ENCODE measurements at regions not wholly inside any gene's neighbourhood (a gene's known extent, or its start where the extent isn't known, plus 50 kb on each side); places are given as distances from the start of the nearest gene placed in this dataset.

DNA sequence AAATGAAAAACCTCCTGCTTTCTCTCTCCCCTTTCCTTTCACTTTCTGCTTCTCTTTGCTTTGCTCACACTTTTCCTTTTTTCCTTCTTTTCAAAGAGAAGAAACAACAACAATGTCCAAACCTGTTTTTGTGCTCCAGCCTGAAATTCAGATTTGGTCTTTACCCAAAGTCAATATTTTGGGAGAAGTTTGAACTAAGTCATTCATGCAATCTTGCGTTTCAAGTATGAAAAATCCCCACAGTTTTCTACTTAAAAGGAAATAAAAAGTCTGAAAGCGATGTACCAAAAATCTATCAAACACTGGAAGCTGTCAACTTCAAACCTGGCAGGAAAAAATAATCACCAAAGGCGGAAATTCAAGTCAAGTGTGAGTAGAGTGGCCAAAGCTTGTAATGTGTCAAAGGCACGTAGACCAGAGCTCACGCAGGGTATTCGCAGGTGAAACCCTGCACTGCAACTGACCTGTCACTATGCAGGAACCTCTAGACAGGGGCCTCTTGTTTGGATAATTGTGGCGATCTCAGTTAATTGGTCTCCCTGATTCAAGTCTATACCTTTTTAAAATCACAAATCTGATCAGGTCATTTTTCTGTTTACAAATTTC lies 118.8 kb upstream of the GALNT15 start:
- Histone ChIP-seq H3K27me3 (no peaks in the 10 kb centered on the region), H3K9me3 (no peaks in the 10 kb centered on the region), H3K4me1 (peaks cover 0 to 85% (median 41%) of the 10 kb centered on the region in 4 donors), H3K36me3 (no peaks in the 10 kb centered on the region), H3K4me3 (peak overlapping the region; percentile 18 to 19), H3K27ac (peak overlapping the region; percentile 81 to 87)
- peak in 1 of 2 experiments; percentile 12 for TF ChIP-seq CTCF (IDR thresholded peaks at IDR 0.05)
- DNase-seq, result no peak
- intact Hi-C loops (cut with DNase I; ENCODE audit: low total_unique reads), result no loop called here

DNA sequence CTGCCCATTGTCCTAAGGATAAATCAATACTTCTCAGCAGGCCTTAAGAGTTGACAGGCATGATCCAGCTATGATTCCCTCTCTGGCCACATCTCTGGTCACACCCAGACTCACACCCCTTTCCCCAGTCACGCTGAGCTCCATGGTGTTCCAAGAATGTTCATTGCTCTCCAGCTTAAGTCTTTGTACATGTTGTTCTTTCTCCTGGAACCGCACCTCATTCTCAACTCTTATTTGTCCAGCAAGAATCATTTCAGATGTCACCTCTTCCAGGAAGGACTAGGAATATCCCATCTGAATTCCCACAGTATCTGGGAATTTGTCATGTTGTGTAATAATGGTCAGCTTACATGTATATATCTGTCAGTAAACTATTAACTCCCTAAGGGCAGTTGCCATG lies 118.3 kb upstream of the GALNT15 start:
- Histone ChIP-seq H3K4me1 (peaks cover 0 to 90% (median 45%) of the 10 kb centered on the region in 4 donors), H3K9me3 (no peaks in the 10 kb centered on the region), H3K4me3 (no peak overlapping the region), H3K27ac (peak overlapping the region; percentile 81 to 87), H3K27me3 (no peaks in the 10 kb centered on the region), H3K36me3 (no peaks in the 10 kb centered on the region)
- no peak for TF ChIP-seq CTCF (IDR thresholded peaks at IDR 0.05)
- peak; percentile 86 to 88 for DNase-seq
- intact Hi-C loops (cut with DNase I; ENCODE audit: low total_unique reads), result no loop called here

GRCh38 chr3:16058521-16058920 lies 116.0 kb upstream of the GALNT15 start:
- Histone ChIP-seq H3K27ac (peak overlapping the region; percentile 81 to 87), H3K9me3 (no peaks in the 10 kb centered on the region), H3K27me3 (no peaks in the 10 kb centered on the region), H3K4me1 (peaks cover 0 to 82% (median 49%) of the 10 kb centered on the region in 4 donors), H3K36me3 (no peaks in the 10 kb centered on the region), H3K4me3 (no peak overlapping the region)
- TF ChIP-seq CTCF (IDR thresholded peaks at IDR 0.05), result no peak
- no peak for DNase-seq
- intact Hi-C loops (cut with DNase I; ENCODE audit: low total_unique reads), result no loop called here

- Histone ChIP-seq H3K27me3 (no peaks in the 10 kb centered on the region), H3K9me3 (no peaks in the 10 kb centered on the region), H3K4me1 (peaks cover 0 to 76% (median 49%) of the 10 kb centered on the region in 4 donors), H3K36me3 (no peaks in the 10 kb centered on the region), H3K27ac (peak overlapping the region; percentile 81 to 87), H3K4me3 (no peak overlapping the region)
- no peak for DNase-seq
- intact Hi-C loops (cut with DNase I; ENCODE audit: low total_unique reads), result no loop called here
- TF ChIP-seq CTCF (IDR thresholded peaks at IDR 0.05), result no peak
Measured at GRCh38 chr3:16059081-16059537, 115.4 kb upstream of the GALNT15 start.

DNA sequence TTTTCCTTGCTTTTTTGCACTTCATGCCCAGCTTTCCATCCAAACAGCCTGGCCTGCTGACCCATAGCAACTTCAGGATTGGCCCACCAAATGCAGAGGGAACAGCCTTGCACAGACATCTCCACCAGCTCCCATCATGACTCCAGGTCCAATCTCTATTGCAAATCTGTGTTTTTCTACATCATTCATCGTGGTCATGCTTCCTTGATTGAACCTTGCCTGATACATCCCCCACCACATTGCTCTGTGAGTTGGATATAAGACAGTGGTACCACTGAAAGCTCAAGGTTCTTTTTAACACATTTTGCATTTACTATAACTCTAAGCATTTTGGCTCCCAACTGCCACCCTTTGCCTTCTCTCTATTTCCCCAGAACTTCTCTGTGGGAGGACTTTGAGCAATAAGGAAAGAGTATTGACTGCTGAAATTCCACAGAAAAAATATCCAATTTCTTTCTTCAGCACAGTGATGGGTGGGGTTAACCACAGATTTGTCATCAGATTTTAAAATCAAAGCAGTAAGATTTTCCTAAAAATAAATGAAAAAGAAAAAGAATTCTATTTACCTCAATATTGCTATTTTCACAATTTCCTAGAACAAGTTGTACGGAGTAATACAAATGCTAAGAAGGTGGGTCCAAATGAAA lies 114.6 kb upstream of the GALNT15 start:
- Histone ChIP-seq H3K4me3 (no peak overlapping the region), H3K27ac (peak overlapping the region; percentile 81 to 87), H3K27me3 (no peaks in the 10 kb centered on the region), H3K36me3 (no peaks in the 10 kb centered on the region), H3K9me3 (no peaks in the 10 kb centered on the region), H3K4me1 (peaks cover 0 to 74% (median 50%) of the 10 kb centered on the region in 4 donors)
- intact Hi-C loops (cut with DNase I; ENCODE audit: low total_unique reads), result loop anchor here (10.0 kb wide), 1 partner anchor 75 kb away; no protein-coding TSS in a partner anchor
- TF ChIP-seq CTCF (IDR thresholded peaks at IDR 0.05), result no peak
- DNase-seq, result no peak
